PC-3 (cell line): ENCODE measurements at regions not wholly inside any gene's neighbourhood (a gene's known extent, or its start where the extent isn't known, plus 50 kb on each side); places are given as distances from the start of the nearest gene placed in this dataset.

Source experiments
- EZH2 ChIP-seq: fragments of 300-600 bp; sonication (generic); IDR thresholded peaks from one replicate; pipeline ENCODE4 v1.6.1; 2017; ENCODE audit warnings: antibody characterized with exemption, mild to moderate bottlenecking, low read length; ENCODE audit not compliant: unreplicated experiment
- EZH2phosphoT487 ChIP-seq: fragments of 300-600 bp; sonication (generic); IDR thresholded peaks from 2 replicates; pipeline ENCODE4 v1.6.1; 2018; ENCODE audit warnings: mild to moderate bottlenecking, antibody characterized with exemption, low read length, borderline replicate concordance
- TF ChIP-seq, protein P1 (sequence below): fragments of 300-600 bp; sonication (generic); conservative IDR thresholded peaks from 2 replicates; pipeline ENCODE4 v1.5.1; 2017; ENCODE audit warnings: antibody characterized with exemption, low read depth, mild to moderate bottlenecking, low read length

DNA sequence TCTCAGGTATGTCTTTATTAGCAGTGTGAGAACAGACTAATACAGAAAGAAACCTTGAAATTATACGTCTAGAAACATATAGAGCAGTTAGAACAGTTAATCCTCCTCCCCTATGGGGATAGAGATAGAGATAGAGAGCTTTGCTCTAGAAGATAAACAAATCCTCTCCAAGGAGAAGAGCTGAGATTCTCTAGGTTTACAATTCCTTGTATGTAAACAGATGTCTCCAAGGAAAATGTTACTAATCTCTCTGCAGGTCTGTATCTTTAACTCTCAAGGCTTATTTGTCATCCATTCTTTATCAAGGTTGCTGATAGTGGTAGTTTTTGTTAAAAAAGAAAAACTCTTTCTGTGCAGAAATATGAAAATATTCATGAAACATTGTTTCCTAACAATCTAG lies 282.1 kb upstream of the GIMD1 start:
- TF ChIP-seq EZH2 (no peak), EZH2phosphoT487 (no peak)
- TF ChIP-seq, protein P1, sequence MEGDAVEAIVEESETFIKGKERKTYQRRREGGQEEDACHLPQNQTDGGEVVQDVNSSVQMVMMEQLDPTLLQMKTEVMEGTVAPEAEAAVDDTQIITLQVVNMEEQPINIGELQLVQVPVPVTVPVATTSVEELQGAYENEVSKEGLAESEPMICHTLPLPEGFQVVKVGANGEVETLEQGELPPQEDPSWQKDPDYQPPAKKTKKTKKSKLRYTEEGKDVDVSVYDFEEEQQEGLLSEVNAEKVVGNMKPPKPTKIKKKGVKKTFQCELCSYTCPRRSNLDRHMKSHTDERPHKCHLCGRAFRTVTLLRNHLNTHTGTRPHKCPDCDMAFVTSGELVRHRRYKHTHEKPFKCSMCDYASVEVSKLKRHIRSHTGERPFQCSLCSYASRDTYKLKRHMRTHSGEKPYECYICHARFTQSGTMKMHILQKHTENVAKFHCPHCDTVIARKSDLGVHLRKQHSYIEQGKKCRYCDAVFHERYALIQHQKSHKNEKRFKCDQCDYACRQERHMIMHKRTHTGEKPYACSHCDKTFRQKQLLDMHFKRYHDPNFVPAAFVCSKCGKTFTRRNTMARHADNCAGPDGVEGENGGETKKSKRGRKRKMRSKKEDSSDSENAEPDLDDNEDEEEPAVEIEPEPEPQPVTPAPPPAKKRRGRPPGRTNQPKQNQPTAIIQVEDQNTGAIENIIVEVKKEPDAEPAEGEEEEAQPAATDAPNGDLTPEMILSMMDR = no peak
